ENCODE measurements at regions not wholly inside any gene's neighbourhood (a gene's known extent, or its start where the extent isn't known, plus 50 kb on each side); places are given as distances from the start of the nearest gene placed in this dataset.

DNA sequence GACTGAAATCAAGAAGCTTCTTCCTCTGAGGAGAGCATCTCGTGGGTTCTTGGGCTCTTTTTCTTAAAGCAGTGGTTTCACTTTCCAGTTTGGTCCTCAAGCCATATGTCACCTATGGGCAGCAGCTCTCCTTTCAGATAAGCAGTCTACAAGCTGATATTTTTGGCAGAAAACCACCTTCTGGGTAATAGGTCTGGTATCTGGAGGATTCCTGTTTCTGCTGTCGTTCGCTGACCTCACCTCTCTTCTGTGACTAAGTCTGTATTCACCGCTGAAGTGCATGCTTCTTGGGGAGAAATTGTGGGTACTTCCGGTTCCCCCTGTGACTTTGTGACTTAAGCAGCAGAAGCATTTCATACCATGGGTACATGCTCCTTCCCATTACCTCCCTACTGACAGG, 193.6 kb downstream of the EDN1 start:
- TF ChIP-seq POLR2A (IDR thresholded peaks at IDR 0.05; ENCODE audit: low read length) (no peak), GATA1 (IDR thresholded peaks at IDR 0.05; ENCODE audit: low read depth, low read length) (no peak)
